ENCODE measurements at regions not wholly inside any gene's neighbourhood (a gene's known extent, or its start where the extent isn't known, plus 50 kb on each side); places are given as distances from the start of the nearest gene placed in this dataset.
A peak's percentile ranks its signal among the peaks of the same experiment; 100 is the strongest.

- H3K27me3 ChIP-seq: no peaks in the 10 kb centered on the region
- H3K4me3 ChIP-seq: peak overlapping the region; percentile 47 to 82 (median 66)
- intact Hi-C loops (cut with DNase I): loop anchor here (1.0 to 10.0 kb wide), 8 partner anchors 30 to 299 kb away; partner anchors contain the start of genes SIRPA (in 8 of the 10) and STK35 (in 1 of the 10)
- DNase-seq: peak; percentile 66 to 87 (median 74)
- ATAC-seq: peak; percentile 82 to 92 (median 86)
- H3K27ac ChIP-seq: peak overlapping the region in 10 of 12 donors; percentile 66 to 90 (median 80)
- 1 to 2% (median 1%) methylated on average over 31 to 35 of the region's 35 CpGs for WGBS, 4 donors
- no peak for TF ChIP-seq POLR2A (IDR thresholded peaks at IDR 0.05)
- TF ChIP-seq, protein P1, sequence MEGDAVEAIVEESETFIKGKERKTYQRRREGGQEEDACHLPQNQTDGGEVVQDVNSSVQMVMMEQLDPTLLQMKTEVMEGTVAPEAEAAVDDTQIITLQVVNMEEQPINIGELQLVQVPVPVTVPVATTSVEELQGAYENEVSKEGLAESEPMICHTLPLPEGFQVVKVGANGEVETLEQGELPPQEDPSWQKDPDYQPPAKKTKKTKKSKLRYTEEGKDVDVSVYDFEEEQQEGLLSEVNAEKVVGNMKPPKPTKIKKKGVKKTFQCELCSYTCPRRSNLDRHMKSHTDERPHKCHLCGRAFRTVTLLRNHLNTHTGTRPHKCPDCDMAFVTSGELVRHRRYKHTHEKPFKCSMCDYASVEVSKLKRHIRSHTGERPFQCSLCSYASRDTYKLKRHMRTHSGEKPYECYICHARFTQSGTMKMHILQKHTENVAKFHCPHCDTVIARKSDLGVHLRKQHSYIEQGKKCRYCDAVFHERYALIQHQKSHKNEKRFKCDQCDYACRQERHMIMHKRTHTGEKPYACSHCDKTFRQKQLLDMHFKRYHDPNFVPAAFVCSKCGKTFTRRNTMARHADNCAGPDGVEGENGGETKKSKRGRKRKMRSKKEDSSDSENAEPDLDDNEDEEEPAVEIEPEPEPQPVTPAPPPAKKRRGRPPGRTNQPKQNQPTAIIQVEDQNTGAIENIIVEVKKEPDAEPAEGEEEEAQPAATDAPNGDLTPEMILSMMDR (IDR thresholded peaks at IDR 0.05): peak; percentile 43 to 79 (median 68)
- H3K36me3 ChIP-seq: no peaks in the 10 kb centered on the region
- peaks cover 0 to 39% (median 19%) of the 10 kb centered on the region in 12 donors for H3K4me1 ChIP-seq
- no peaks in the 10 kb centered on the region for H3K9me3 ChIP-seq
Measured at GRCh38 chr20:1802385-1803060, 92.7 kb upstream of the SIRPA start.

- Histone ChIP-seq H3K4me3 (peak overlapping the region in 9 of 12 donors; percentile 47 to 82 (median 66)), H3K36me3 (no peaks in the 10 kb centered on the region), H3K9me3 (no peaks in the 10 kb centered on the region), H3K27me3 (no peaks in the 10 kb centered on the region), H3K4me1 (peaks cover 0 to 39% (median 19%) of the 10 kb centered on the region in 12 donors), H3K27ac (peak overlapping the region in 3 of 12 donors; percentile 34 to 90 (median 86))
- DNase-seq (no peak), ATAC-seq (no peak)
- no peak for TF ChIP-seq POLR2A (IDR thresholded peaks at IDR 0.05)
- TF ChIP-seq, protein P1 (IDR thresholded peaks at IDR 0.05): no peak
- intact Hi-C loops (cut with DNase I): loop anchor here (2.0 to 10.0 kb wide), 7 partner anchors 31 to 165 kb away; partner anchors contain the start of gene SIRPA (in 8 of the 10)
- WGBS, 4 donors: 32 to 42% (median 38%) methylated on average over 6 of the region's 6 CpGs
Measured at GRCh38 chr20:1801929-1802306, 93.3 kb upstream of the SIRPA start.

DNA sequence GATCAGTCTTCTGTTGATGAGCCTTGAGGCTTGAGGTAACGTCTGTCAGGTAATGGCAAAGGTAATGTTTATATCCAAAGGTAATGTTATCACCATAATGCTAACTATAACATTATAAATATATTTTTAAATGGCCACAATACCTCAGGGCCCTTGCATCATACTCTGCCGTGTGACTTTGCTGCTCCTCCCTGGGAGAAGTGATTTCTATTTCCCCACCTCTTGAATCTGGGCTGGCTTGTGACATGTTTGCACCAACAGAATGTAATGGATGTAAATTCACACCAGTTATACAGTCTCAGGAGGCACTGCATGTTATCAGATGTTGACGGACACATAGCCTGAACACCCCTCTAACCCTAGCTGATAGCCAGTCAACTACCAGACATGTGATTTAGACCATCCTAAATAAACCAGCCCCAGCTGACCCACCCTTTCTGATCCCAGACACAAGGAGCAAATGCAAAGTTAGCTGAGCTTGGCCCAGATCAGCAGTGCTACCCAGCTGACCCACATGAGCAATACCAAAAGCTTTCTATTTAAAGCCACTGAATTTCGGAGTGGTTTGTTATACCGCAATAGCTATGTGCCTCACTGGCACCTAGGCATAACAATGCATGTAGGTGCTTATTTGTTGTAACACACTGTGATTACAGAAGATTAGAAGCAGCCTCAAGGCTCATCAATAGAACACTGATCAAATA lies 93.8 kb upstream of the SIRPA start:
- 62 to 65% (median 64%) methylated on average over 5 of the region's 5 CpGs for WGBS, 4 donors
- ATAC-seq: peak in 1 of 4 donors; percentile 31

More for the DNA sequence above, 93.8 kb upstream of the SIRPA start:
- Histone ChIP-seq H3K4me1 (peaks cover 0 to 39% (median 19%) of the 10 kb centered on the region in 12 donors), H3K27ac (peak overlapping the region in 2 of 12 donors; percentile 34 to 90), H3K4me3 (no peak overlapping the region), H3K27me3 (no peaks in the 10 kb centered on the region), H3K36me3 (no peaks in the 10 kb centered on the region), H3K9me3 (no peaks in the 10 kb centered on the region)
- intact Hi-C loops (cut with DNase I): loop anchor here in 7 of 10 donors (5.0 to 10.0 kb wide), 5 partner anchors 81 to 166 kb away; partner anchors contain the start of gene SIRPA (in 4 of the 7)
- TF ChIP-seq, protein P1 (IDR thresholded peaks at IDR 0.05): no peak
- no peak for TF ChIP-seq POLR2A (IDR thresholded peaks at IDR 0.05)
- DNase-seq: no peak
